Ammon's horn (tissue), 1 donor: ENCODE measurements at regions not wholly inside any gene's neighbourhood (a gene's known extent, or its start where the extent isn't known, plus 50 kb on each side); places are given as distances from the start of the nearest gene placed in this dataset.
A peak's percentile ranks its signal among the peaks of the same experiment; 100 is the strongest.
"Not testable (repeated sequence)": the region's sequence is repeated elsewhere in the genome, so short reads cannot be mapped to it uniquely, and the experiment has no call there.

ENCODE experiments used
- DNase-seq: peaks from one replicate; pipeline ENCODE4 v3.0.0-alpha.2; 2016; ENCODE audit warnings: low spot score

DNA sequence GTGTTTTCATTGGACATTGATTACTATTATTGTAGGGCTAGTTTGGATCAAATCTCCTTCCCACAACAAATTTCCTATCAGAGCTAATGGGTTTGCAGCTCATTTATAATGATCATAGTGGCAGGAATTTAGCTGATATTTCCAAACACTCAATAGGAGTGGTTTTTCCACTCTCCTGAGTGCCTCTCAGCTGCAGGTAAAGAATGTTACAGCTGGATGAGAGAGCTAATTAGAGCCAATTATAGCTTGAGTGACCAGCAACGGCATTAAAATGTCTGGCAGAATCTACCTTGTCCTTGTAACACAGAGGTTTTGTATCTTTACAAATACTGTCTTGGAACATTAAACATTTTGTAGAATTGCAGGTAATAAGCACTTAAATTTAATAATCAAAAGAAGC lies 602.8 kb upstream of the EPHA5 start:
- DNase-seq, result no peak

DNA sequence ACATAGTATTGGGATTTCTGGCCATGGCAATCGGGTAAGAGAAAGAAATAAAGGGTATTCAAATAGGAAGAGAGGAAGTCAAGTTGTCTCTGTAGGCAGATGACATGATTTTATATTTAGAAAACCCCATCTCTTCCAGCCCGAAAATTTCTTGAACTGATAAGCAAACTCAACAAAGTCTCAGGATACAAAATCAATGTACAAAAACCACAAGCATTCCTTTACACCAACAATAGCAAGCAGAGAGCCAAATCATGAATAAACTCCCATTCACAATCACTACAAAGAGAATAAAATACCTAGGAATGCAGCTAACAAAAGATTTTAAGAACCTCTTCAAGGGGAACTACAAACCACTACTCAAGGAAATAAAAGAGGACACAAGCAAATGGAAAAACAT lies 600.1 kb upstream of the EPHA5 start:
- not testable (repeated sequence) for DNase-seq

DNA sequence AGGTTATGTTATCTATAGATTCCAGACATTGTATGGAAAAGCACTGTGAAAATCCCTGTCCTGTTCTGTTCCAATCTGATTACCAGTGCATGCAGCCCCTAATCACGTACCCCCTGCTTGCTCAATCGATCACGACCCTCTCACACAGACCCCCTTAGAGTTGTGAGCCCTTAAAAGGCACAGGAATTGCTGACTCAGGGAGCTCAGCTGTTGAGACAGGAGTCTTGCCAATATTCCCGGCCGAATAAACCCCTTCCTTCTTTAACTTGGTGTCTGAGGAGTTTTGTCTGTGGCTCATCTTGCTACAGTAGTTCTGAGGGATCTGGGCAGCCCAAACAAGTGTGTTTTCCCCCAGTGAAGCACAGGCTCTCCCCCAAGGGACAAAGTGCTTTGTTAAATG lies 596.3 kb upstream of the EPHA5 start:
- not testable (repeated sequence) for DNase-seq

DNA sequence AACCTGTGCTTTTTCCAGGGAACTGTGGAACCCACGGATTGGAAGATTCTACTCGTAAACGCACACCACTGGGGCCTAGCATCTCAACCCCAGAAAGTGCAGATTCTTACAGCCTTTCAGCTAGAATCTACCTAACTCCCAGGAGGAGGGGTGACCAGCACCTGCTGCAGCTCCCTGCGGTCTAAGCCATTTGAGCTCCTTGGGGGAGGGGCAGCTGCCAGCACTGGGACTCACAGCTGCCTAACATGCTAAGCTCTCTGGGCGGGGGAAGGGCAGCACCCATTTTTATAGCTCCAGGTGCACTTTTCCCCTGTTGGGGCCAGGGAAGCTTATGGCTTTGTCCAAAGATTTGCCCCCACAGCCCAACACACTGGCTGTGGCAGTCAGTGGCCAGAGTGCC lies 595.7 kb upstream of the EPHA5 start:
- DNase-seq, result no peak

DNA sequence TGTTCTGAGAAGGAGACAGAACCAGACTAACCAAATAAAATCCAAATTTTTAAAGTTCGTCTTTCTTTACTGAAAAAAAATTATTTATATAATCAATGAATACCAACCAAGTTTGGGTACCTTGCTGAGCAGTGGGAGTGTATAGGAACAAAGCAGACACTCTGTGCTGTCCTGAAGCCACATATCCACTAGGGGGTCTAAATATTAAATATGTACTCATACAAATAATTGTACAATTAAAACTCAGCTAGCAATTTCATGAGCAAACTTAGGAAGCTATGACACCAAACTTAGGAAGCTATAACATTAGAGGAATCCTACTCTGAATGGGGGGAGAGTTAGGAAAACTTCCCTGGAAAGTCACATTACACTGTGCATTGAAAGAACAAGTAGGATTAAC lies 582.0 kb upstream of the EPHA5 start:
- DNase-seq, result no peak

DNA sequence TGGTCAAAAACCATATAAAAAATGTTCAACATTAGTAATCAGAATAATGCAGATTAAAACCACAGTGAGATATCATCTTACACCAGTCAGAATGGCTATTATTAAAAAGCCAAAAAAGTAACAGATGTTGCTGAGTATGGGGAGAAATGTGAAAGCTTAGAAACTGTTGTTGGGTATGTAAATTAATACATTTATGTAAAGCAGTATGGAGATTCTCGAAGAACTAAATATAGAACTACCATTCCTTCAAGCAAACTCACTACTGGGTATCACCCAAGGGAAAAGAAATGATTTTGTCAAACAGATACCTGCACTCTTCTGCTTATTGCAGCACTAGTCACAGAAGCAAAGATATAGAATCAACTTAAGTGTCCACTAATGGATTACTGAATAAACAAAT lies 576.4 kb upstream of the EPHA5 start:
- no peak for DNase-seq

DNA sequence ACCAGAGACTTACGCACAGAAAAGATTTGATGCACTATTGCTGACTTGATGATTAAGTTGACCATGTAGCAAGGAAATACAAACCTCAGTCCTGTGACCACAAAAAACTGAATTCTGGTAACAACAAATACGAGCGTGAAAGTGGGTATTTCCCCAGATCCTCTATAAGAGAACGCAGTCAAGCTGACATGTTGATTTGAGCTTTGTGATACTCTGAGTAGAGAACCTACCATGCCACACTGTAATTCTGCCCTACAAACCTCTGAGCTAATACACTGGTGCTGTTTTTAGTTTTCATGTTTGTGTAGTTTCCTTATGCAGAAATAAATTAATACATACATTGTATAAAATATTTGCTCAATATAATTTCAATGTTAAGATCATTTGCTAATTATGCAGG lies 565.6 kb upstream of the EPHA5 start:
- no peak for DNase-seq

DNA sequence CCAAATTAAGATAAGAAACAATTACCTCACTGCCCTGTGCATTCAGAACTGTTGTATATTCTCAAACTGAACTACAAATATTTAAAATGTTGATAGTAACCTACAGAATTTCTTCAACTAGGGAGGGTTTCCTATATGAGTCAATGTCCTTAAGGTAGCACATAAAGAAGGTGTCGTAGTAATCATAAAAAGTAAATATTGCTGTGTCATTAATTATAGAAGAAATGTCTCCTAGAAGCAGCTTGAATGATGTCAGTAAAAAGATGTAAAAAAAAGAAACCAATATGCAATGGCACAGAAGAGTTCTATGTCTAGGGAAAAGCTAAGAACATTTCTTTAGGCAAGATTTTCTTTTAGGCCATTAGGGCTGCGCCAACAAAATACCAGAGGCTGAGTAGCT lies 559.6 kb upstream of the EPHA5 start:
- DNase-seq, result no peak

DNA sequence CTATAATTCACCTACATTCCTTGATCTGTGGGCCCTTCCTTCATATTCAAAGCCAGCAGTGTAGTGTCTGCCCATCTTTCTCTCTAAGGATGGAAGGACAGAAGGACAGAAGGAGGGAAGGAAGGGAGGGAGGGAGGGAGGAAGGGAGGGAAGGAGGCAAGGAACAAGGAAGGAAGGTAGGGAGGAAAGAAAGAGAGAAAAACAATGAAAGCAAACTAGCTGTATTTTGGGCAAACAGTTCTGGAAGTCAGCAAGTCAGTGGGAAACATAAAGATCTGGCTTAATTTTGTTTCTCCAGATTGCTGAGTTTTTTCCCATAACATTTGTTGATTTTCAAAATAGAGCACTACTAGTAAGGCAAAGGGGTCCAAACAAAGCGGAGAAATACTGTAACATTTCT lies 555.2 kb upstream of the EPHA5 start:
- no peak for DNase-seq

DNA sequence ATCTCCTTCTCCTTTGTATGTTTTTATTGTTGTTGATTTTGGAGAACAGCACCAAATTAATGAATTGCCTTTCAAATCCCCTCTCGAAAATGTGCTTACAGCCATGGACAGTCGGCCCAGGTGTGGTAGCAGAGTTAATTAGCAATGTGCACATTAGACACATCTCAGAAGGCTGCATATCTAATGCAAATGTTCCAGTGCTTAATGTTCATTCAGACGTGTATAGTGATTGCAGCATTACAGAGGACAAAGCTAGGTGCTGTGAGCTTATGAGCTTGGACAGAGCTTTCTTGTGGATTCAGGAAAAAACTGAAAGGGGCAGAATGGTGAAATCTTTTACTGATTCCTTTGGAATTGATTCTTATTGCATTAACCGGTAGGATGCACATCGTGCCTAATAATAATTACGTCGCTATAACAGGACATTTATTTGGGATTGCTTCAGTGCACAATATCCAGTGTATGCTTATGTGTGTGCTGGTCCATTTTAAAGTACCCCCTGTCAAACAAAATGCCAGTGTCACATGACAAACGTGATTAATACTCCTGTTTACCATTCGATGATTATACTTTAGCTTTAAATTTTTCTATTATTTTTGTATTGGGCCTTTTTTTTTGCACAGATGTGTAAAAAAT lies 552.9 kb upstream of the EPHA5 start:
- peak; percentile 2 for DNase-seq

DNA sequence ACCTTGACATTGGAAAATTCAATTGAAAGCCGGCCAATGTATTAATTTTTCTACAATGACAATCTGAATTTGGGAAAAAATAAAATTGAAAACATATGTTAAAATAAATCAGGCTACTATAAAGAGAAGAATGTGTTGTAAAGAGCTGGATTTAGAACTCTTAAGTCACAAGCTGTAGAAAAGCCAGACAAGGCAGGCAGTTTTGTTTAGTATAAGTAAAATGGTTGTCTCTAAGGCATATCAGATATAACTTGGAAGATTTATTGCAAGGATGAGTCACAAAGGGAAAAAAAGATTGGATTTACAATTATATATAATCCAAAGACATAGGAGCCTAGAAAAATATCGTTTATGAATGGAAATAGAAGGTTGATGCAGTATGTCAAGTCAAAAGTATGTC lies 549.1 kb upstream of the EPHA5 start:
- DNase-seq, result no peak

DNA sequence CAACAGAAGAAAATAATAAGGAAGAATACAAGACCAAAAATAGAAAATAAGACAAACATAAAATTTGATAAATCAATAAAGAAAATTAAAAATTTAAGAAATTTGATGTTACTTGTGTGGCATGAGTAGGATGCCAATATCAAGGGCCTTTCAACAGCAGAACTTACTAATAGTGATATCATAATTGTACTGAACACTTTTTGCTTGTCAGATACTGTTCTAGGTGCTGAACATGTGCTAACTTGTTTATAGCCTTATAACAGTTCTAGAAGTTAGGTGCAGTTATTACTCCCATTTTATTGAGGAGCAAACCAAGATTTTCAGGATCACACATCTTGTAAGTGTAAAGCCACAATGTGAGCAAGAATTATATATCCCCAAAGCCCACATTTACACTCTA lies 546.0 kb upstream of the EPHA5 start:
- DNase-seq, result no peak

DNA sequence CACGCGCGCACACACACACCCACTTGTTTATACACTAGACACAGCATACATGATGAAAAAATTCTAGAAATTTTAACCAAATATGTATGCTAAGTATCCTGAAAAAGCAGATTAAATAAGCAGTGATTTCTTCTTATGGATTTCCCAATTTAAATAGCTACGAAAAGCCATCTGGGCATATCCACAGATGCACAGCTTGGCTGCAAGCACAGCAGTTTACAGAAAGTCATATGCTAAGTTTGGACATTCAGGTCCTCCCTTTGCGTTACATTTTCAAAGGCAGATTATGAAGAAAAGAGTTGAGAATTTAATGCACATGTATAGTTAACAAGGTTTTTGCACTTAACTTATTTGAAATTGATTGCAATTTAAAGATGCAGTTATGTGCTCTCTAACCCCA lies 542.2 kb upstream of the EPHA5 start:
- DNase-seq, result no peak

DNA sequence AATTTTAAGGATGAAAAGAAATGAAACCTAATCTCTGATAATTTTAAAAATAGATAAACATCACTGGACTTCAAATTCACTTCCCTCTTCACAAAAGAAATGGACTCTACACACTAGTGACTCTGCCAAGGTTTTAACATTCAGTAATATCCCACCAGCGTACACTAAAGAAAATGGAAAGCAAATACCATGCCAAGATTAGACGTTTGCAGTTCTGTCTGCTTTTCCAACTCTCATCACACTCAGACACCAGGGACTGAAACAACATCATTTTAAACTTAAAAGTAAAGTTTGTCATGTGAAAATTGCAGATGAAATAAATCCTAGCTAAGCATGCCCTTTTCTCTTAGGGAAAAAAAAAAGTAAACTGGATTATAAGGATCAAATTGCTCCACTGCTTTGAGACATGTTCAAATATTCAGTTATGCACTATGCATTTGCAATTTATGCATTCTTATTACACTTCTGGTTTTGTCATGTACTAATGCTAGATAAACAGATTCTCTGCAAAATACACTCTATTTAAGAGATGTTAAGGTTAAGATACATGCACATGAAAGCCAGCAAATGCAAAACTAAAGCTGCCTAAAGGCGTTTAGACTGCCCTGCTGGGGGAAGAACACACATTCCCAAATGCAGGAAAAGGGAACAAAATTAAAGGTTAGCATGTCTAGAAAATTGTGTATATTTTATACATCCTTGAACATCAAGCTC lies 534.4 kb upstream of the EPHA5 start:
- no peak for DNase-seq

DNA sequence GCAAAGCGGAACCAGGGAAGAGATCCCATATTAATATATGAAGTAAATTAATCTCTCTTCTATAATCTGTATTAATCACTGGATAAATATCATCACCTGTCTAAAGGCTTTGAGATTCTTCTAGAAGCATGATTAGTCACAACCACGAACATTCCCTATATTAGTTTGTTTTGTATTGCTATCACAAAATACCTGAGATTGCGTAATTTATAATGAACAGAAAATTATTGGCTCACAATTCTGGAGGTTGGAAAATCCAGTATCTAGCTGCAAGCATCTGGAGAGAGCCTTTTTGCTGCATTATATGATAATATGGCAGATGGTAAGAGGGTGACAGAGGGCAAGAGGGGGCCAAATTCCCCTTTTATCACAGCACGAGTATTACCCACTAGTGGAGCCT lies 532.6 kb upstream of the EPHA5 start:
- no peak for DNase-seq

DNA sequence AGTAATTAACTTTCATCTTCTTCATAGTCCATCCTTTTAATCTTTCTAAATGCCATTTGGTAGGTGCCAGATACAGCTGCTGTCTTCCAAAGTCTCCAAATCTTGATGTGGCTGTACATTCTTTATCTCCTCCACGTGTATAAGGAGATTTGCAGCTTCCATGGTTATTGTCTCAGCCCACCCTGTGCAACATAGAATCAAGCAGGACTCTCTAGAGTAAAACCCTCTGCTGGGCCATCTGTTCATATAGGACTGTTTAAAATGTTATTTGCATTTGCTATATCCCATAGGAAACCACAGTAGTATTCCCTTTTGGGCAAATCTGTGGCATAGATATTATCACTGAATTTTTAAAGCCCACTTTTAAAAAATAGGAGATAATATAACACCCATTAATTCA lies 527.2 kb upstream of the EPHA5 start:
- DNase-seq, result no peak

DNA sequence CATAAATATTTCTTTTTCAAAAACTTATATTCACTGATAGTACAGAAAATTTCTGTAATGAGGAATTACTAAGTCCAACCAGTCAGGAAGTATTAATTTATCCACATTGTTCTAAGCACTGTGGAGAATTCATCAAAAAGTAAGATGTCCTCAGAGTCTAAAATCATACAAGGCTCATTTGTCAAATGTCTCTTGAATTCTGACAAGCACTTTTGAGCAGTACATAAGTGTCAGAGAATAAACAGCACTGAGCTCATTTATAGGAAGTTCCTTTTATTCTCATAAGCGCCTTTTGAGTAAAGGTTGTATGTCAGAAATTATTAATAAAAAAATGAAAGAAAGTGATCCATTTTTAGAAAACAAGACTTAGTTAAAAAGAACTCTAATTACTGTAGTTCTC lies 523.2 kb upstream of the EPHA5 start:
- DNase-seq, result no peak

DNA sequence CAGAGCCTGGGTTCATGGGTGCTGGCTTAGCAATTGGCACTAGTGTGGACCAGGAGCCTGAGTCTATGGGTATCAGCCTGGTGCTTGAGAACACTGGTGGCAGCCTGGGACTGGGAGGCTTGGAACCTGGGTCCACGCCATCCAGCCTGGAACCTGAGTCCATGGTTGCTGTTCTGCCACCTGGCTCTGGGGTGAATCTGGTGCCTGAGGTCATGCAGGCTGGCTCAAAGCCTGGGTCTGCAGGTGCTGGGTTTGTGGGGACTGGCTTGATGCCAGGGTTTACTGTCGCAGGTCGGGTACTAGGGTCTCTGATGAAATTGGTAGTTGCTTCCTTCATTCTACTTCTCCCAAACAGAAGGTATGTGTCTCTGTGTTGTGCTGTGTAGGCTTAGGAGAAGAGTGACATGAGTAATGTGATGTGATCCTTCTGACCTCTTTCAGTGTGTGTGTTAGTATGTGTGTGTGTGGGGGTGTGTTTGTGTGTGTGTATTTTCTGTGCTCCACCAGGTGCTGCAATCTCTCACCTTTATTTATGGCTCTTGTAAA lies 517.0 kb upstream of the EPHA5 start:
- no peak for DNase-seq

DNA sequence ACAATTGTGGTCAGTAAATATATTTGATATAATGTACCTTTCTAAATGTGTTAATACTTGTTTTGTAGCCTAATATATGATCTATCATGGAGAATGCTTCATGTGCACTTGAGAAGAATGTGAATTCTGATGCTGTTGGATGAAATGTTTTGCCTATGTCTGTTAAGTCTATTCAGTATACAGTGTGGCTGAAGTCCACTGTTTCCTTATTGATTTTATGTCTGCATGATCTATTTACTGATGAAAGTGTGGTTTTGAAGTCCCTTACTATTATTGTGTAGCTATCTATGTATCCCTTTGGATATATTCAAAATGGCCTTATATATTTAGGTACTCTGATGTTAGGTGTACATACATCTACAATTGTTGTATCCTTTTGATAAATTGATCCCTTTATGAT lies 515.8 kb upstream of the EPHA5 start:
- no peak for DNase-seq

DNA sequence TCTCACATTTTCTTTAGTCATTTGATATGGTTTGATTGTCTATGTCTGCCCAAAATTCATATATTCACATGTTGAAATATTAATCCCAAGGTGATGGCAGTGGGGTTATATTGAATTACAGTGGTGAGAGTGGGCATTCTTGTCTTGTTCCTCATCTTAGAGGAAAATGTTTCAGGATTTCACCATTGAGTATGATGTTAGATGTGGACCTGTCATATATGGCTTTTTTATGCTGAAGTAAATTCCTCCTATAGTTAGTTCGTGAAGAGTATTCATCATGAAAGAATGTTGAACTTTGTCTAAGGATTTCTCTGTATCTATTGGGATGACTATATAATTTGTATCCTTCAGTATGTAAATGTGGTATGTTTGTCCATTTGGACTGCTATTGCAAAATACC lies 512.3 kb upstream of the EPHA5 start:
- DNase-seq, result no peak

DNA sequence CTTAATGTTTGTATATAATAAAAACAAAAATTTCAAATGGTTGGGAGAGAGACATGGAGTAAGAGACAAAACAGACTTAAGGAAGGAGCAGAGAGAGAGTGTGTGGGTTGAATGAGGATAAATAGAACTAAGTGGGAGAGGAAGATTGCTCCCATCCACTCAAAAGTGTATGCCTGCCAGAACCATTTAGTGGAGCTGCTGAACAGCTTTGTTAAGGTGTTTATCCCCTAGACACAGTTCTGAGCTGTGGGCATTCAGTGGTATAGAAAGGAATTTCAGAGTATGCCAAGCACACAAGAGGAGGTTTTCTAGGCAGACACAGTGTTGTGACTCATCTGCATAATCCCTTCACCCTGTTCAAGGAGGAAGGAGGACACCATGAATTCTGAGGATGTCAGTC lies 508.6 kb upstream of the EPHA5 start:
- no peak for DNase-seq

DNA sequence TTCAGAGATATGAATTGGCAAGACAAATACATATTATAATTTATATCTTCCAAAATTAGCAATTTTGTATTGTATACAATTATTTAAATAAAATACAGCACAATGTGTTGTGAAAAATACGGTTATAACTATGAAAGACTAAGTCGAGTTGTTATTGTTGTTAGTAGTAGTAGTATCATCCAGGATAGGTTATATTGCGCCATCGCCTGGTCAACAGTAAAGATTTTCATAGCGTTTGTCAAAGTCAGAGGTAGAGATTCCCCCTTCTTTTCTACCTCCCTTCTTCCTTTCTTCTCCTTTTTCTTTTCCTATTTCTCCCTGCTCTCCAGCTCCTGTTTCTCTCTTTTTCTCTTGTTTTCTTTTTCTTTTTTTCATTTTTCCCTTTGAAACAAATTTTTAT lies 499.1 kb upstream of the EPHA5 start:
- DNase-seq, result no peak

DNA sequence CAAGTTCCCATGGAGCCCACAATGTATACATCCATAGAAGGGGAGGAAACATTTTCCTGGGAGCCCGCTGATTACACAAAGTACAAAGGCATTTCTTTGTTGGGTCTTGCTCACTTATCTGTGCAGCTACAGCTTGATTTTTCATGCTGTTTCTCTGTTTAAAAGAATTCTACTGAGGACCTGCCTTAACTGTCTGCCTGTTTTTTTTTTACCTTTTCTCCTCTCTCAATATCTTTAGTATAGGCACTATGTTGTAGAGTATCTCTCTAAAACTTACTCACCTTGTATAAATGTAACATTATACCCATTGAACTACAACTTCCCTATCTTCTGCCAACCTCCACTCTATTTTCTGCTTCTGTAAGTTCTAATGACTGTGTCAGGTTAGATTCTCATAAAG lies 494.6 kb upstream of the EPHA5 start:
- DNase-seq, result no peak

DNA sequence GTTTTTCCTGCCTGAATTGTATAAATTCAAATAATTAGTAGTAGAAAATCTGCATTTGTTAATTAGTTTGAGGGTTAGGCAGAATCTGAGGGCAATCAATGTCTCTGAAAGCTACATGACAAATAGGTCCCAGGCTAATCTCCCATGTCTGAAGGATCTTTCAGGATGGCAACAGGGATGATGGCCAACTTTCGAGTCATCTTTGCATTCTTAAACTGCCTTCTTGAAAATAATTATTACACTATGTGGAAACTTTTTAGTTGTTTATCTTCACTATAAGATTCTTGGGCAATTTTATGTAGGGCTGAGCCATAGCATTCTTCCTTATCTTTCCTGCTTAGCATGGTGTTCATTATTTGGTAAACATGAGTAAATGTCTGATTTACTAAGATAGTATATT lies 490.3 kb upstream of the EPHA5 start:
- no peak for DNase-seq
